ENCODE measurements at regions not wholly inside any gene's neighbourhood (a gene's known extent, or its start where the extent isn't known, plus 50 kb on each side); places are given as distances from the start of the nearest gene placed in this dataset.
"Not testable (repeated sequence)": the region's sequence is repeated elsewhere in the genome, so short reads cannot be mapped to it uniquely, and the experiment has no call there.

GRCh38 chr11:91624021-91624420 lies 600.6 kb upstream of the FAT3 start:
- no peak for DNase-seq

GRCh38 chr11:91608677-91609076 lies 615.9 kb upstream of the FAT3 start:
- DNase-seq = no peak

GRCh38 chr11:91596111-91596510 lies 628.5 kb upstream of the FAT3 start:
- no peak for DNase-seq

GRCh38 chr11:91591021-91591420 lies 633.6 kb upstream of the FAT3 start:
- no peak for DNase-seq

GRCh38 chr11:91587131-91587530 lies 637.5 kb upstream of the FAT3 start:
- no peak for DNase-seq

GRCh38 chr11:91585035-91585801 lies 639.4 kb upstream of the FAT3 start:
- DNase-seq = no peak

- DNase-seq = no peak
These were observed 661.4 kb upstream of the FAT3 start for GRCh38 chr11:91563176-91563575.

GRCh38 chr11:91560434-91560833 lies 664.2 kb upstream of the FAT3 start:
- no peak for DNase-seq

- no peak for DNase-seq
These were observed 686.6 kb upstream of the FAT3 start for GRCh38 chr11:91538065-91538464.

GRCh38 chr11:91536366-91536765 lies 688.3 kb upstream of the FAT3 start:
- DNase-seq = no peak

- no peak for DNase-seq
These were observed 695.7 kb upstream of the FAT3 start for GRCh38 chr11:91528965-91529364.

- DNase-seq = no peak
These were observed 697.1 kb upstream of the FAT3 start for GRCh38 chr11:91527380-91528030.

GRCh38 chr11:91513734-91514133 lies 710.9 kb upstream of the FAT3 start:
- no peak for DNase-seq

GRCh38 chr11:91497847-91498246 lies 726.8 kb upstream of the FAT3 start:
- DNase-seq = no peak

- no peak for DNase-seq
These were observed 728.8 kb upstream of the FAT3 start for GRCh38 chr11:91495837-91496236.

- DNase-seq = no peak
These were observed 734.6 kb upstream of the FAT3 start for GRCh38 chr11:91489989-91490388.

- DNase-seq = not testable (repeated sequence)
These were observed 740.7 kb upstream of the FAT3 start for GRCh38 chr11:91483956-91484355.

- DNase-seq = not testable (repeated sequence)
These were observed 742.7 kb upstream of the FAT3 start for GRCh38 chr11:91481875-91482274.

- no peak for DNase-seq
These were observed 754.0 kb upstream of the FAT3 start for GRCh38 chr11:91470656-91471055.

- DNase-seq = no peak
These were observed 764.8 kb upstream of the FAT3 start for GRCh38 chr11:91459840-91460239.

- no peak for DNase-seq
These were observed 778.4 kb upstream of the FAT3 start for GRCh38 chr11:91446267-91446666.

GRCh38 chr11:91435694-91436395 lies 788.8 kb upstream of the FAT3 start:
- no peak for DNase-seq

- no peak for DNase-seq
These were observed 791.2 kb upstream of the FAT3 start for GRCh38 chr11:91433284-91434010.

Data from activated CD4-positive, alpha-beta T cell treated with anti-CD3 and anti-CD28 coated beads for 48 hours (primary cell).